ENCODE measurements at regions not wholly inside any gene's neighbourhood (a gene's known extent, or its start where the extent isn't known, plus 50 kb on each side); places are given as distances from the start of the nearest gene placed in this dataset.

DNA sequence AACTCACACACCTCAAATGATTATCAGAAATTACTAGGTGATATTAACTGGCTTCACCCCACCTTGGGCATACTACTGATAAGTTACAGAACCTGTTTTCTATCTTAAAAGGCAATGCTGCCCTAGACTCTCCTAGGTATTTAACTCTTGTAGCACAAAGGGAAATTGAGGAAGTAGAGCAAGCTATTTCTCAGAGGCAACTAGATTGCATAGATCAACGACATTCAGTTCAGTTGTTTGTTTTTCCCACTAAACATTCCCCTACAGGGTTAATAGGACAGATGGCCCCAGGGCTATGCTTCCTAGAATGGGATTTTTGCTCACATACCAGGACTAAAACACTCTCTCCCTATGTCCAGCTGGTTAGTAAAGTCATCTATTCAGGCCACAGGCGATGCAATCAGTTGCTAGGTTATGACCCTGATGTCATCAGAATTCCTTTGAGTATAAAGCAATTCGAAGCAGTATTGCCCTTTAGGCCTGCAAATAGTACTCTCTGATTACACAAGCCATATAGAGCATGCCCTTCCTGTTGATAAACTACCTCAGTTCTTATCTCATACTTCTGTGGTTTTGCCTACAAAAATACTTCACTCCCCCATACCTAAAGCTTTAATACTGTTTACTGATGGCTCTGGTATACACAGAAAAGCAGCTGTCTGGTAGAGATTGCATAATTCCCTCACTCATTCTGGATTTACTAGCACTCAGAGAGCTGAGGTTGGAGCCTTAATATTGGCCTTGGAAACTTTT, 67.4 kb upstream of the ASCC3 start:
- Mint-ChIP-seq H3K4me1 (peaks cover 19% of the 10 kb centered on the region), H3K9me3 (peaks cover 45% of the 10 kb centered on the region), H3K36me3 (peaks cover 34% of the 10 kb centered on the region), H3K27ac (no peak overlapping the region), H3K4me3 (no peak overlapping the region), H3K27me3 (ENCODE audit: low read depth) (peaks cover 8% of the 10 kb centered on the region)
- POLR2A ChIA-PET = no interaction called here
- peak; percentile 88 for TF ChIP-seq GABPB1 (CRISPR knock-in tag; IDR thresholded peaks at IDR 0.05)
- TF ChIP-seq, protein P1, sequence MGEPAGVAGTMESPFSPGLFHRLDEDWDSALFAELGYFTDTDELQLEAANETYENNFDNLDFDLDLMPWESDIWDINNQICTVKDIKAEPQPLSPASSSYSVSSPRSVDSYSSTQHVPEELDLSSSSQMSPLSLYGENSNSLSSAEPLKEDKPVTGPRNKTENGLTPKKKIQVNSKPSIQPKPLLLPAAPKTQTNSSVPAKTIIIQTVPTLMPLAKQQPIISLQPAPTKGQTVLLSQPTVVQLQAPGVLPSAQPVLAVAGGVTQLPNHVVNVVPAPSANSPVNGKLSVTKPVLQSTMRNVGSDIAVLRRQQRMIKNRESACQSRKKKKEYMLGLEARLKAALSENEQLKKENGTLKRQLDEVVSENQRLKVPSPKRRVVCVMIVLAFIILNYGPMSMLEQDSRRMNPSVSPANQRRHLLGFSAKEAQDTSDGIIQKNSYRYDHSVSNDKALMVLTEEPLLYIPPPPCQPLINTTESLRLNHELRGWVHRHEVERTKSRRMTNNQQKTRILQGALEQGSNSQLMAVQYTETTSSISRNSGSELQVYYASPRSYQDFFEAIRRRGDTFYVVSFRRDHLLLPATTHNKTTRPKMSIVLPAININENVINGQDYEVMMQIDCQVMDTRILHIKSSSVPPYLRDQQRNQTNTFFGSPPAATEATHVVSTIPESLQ (CRISPR knock-in tag; IDR thresholded peaks at IDR 0.05) = no peak
- CTCF ChIA-PET = no interaction called here
- no peak for ATAC-seq
- no peak for DNase-seq (ENCODE audit: low spot score)

DNA sequence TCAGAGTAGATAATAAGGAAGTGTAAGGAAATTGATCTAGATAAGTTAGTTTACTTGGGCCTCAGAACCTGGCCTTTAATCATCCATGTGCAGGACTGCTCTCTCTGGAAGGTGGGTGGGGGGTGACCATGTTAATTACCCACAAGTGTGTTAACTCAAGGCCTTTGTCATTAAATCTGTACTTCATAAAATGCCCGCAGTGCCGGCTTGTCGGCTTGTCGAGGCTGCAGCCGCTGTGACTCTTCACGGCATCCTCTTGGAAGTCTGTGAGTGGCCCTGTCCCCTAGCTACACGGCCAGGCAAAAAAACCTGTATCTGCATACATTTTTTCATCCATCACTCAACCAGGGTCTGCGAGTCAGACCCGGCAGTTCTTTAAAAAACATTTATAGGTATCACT, 70.9 kb upstream of the ASCC3 start:
- no peak overlapping the region for H3K27ac Mint-ChIP-seq

DNA sequence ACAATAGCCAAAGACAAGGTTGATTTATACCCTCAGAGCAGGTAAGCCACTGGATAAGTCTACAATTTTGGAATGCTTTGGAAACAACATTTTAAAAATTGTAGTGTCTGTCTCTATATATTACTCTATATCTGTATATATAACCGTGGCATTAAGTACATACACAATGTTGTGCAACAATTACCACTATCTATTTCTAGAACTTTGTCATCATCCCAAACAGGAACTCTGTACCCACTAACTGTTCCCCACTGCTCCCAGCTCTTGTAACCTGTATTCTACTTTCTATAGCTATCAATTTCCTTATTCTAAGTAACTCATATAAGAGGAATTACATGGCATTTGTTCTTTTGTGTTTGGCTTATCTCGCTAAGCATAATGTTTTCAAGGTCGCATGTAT, 78.2 kb upstream of the ASCC3 start:
- CTCF ChIA-PET = no interaction called here
- H3K27ac Mint-ChIP-seq = no peak overlapping the region
- ATAC-seq = no peak
- TF ChIP-seq ZNF263 (CRISPR knock-in tag; IDR thresholded peaks at IDR 0.05; ENCODE audit: low read depth) (no peak), CBFB (CRISPR knock-in tag; IDR thresholded peaks at IDR 0.05; ENCODE audit: low read depth) (no peak), NFATC4 (CRISPR knock-in tag; IDR thresholded peaks at IDR 0.05) (no peak), SMAD4 (CRISPR knock-in tag; IDR thresholded peaks at IDR 0.05) (no peak), ZNF219 (CRISPR knock-in tag; IDR thresholded peaks at IDR 0.05; ENCODE audit: borderline replicate concordance) (no peak), NR1H2 (CRISPR knock-in tag; IDR thresholded peaks at IDR 0.05) (no peak), SP1 (CRISPR knock-in tag; conservative IDR thresholded peaks at IDR 0.05) (no peak), FOXP1 (CRISPR knock-in tag; IDR thresholded peaks at IDR 0.05; ENCODE audit: borderline replicate concordance) (no peak)
- TF ChIP-seq, protein P2, sequence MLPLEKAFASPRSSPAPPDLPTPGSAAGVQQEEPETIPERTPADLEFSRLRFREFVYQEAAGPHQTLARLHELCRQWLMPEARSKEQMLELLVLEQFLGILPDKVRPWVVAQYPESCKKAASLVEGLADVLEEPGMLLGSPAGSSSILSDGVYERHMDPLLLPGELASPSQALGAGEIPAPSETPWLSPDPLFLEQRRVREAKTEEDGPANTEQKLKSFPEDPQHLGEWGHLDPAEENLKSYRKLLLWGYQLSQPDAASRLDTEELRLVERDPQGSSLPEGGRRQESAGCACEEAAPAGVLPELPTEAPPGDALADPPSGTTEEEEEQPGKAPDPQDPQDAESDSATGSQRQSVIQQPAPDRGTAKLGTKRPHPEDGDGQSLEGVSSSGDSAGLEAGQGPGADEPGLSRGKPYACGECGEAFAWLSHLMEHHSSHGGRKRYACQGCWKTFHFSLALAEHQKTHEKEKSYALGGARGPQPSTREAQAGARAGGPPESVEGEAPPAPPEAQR (CRISPR knock-in tag; IDR thresholded peaks at IDR 0.05) = no peak
- TF ChIP-seq, protein P3, sequence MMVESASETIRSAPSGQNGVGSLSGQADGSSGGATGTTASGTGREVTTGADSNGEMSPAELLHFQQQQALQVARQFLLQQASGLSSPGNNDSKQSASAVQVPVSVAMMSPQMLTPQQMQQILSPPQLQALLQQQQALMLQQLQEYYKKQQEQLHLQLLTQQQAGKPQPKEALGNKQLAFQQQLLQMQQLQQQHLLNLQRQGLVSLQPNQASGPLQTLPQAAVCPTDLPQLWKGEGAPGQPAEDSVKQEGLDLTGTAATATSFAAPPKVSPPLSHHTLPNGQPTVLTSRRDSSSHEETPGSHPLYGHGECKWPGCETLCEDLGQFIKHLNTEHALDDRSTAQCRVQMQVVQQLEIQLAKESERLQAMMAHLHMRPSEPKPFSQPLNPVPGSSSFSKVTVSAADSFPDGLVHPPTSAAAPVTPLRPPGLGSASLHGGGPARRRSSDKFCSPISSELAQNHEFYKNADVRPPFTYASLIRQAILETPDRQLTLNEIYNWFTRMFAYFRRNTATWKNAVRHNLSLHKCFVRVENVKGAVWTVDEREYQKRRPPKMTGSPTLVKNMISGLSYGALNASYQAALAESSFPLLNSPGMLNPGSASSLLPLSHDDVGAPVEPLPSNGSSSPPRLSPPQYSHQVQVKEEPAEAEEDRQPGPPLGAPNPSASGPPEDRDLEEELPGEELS (CRISPR knock-in tag; IDR thresholded peaks at IDR 0.05) = no peak
- TF ChIP-seq, protein P4, sequence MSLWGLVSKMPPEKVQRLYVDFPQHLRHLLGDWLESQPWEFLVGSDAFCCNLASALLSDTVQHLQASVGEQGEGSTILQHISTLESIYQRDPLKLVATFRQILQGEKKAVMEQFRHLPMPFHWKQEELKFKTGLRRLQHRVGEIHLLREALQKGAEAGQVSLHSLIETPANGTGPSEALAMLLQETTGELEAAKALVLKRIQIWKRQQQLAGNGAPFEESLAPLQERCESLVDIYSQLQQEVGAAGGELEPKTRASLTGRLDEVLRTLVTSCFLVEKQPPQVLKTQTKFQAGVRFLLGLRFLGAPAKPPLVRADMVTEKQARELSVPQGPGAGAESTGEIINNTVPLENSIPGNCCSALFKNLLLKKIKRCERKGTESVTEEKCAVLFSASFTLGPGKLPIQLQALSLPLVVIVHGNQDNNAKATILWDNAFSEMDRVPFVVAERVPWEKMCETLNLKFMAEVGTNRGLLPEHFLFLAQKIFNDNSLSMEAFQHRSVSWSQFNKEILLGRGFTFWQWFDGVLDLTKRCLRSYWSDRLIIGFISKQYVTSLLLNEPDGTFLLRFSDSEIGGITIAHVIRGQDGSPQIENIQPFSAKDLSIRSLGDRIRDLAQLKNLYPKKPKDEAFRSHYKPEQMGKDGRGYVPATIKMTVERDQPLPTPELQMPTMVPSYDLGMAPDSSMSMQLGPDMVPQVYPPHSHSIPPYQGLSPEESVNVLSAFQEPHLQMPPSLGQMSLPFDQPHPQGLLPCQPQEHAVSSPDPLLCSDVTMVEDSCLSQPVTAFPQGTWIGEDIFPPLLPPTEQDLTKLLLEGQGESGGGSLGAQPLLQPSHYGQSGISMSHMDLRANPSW (CRISPR knock-in tag; conservative IDR thresholded peaks at IDR 0.05; ENCODE audit: low read depth) = no peak
- TF ChIP-seq, protein P5, sequence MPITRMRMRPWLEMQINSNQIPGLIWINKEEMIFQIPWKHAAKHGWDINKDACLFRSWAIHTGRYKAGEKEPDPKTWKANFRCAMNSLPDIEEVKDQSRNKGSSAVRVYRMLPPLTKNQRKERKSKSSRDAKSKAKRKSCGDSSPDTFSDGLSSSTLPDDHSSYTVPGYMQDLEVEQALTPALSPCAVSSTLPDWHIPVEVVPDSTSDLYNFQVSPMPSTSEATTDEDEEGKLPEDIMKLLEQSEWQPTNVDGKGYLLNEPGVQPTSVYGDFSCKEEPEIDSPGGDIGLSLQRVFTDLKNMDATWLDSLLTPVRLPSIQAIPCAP (CRISPR knock-in tag; IDR thresholded peaks at IDR 0.05) = no peak
- TF ChIP-seq, protein P6, sequence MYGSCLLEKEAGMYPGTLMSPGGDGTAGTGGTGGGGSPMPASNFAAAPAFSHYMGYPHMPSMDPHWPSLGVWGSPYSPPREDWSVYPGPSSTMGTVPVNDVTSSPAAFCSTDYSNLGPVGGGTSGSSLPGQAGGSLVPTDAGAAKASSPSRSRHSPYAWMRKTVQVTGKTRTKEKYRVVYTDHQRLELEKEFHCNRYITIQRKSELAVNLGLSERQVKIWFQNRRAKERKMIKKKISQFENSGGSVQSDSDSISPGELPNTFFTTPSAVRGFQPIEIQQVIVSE (CRISPR knock-in tag; IDR thresholded peaks at IDR 0.05; ENCODE audit: borderline replicate concordance) = no peak

More for the DNA sequence above, 70.9 kb upstream of the ASCC3 start:
- Mint-ChIP-seq H3K27me3 (ENCODE audit: low read depth) (no peaks in the 10 kb centered on the region), H3K4me1 (peaks cover 7% of the 10 kb centered on the region; the same call in 1 of the 2 replicates), H3K36me3 (peaks cover 16% of the 10 kb centered on the region), H3K4me3 (no peak overlapping the region), H3K9me3 (peaks cover 26% of the 10 kb centered on the region)
- POLR2A ChIA-PET = no interaction called here
- no peak for DNase-seq (ENCODE audit: low spot score)
- TF ChIP-seq ATF1 (CRISPR knock-in tag; IDR thresholded peaks at IDR 0.05) (no peak), ZNF317 (CRISPR knock-in tag; IDR thresholded peaks at IDR 0.05; ENCODE audit: borderline replicate concordance, low read depth) (no peak), FOXJ3 (CRISPR knock-in tag; IDR thresholded peaks at IDR 0.05; ENCODE audit: borderline replicate concordance) (no peak), SMAD4 (CRISPR knock-in tag; IDR thresholded peaks at IDR 0.05) (no peak)
- TF ChIP-seq, protein P7, sequence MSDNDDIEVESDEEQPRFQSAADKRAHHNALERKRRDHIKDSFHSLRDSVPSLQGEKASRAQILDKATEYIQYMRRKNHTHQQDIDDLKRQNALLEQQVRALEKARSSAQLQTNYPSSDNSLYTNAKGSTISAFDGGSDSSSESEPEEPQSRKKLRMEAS (CRISPR knock-in tag; IDR thresholded peaks at IDR 0.05) = no peak
- TF ChIP-seq, protein P8, sequence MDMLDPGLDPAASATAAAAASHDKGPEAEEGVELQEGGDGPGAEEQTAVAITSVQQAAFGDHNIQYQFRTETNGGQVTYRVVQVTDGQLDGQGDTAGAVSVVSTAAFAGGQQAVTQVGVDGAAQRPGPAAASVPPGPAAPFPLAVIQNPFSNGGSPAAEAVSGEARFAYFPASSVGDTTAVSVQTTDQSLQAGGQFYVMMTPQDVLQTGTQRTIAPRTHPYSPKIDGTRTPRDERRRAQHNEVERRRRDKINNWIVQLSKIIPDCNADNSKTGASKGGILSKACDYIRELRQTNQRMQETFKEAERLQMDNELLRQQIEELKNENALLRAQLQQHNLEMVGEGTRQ (CRISPR knock-in tag; IDR thresholded peaks at IDR 0.05) = no peak
- TF ChIP-seq, protein P9, sequence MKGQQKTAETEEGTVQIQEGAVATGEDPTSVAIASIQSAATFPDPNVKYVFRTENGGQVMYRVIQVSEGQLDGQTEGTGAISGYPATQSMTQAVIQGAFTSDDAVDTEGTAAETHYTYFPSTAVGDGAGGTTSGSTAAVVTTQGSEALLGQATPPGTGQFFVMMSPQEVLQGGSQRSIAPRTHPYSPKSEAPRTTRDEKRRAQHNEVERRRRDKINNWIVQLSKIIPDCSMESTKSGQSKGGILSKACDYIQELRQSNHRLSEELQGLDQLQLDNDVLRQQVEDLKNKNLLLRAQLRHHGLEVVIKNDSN (CRISPR knock-in tag; IDR thresholded peaks at IDR 0.05) = no peak
- ATAC-seq = 0 out of 2 replicates have a peak, but pooled peaks have one; percentile 38
- CTCF ChIA-PET = no interaction called here

More for the DNA sequence above, 78.2 kb upstream of the ASCC3 start:
- H3K4me1 Mint-ChIP-seq = no peaks in the 10 kb centered on the region
- no peaks in the 10 kb centered on the region for H3K9me3 Mint-ChIP-seq
- POLR2A ChIA-PET = no interaction called here
- no peaks in the 10 kb centered on the region for H3K27me3 Mint-ChIP-seq (ENCODE audit: low read depth)
- no peak overlapping the region for H3K4me3 Mint-ChIP-seq
- no peaks in the 10 kb centered on the region for H3K36me3 Mint-ChIP-seq
- no peak for DNase-seq (ENCODE audit: low spot score)

Measured in WTC11 (cell line).